Keratinocyte (primary cell): ENCODE measurements at regions not wholly inside any gene's neighbourhood (a gene's known extent, or its start where the extent isn't known, plus 50 kb on each side); places are given as distances from the start of the nearest gene placed in this dataset.

ENCODE experiments used
- DNase-seq: peaks from one replicate; pipeline ENCODE4 v3.0.0-alpha.2; 2011; ENCODE audit warnings: low read depth, missing footprints, low spot score
- FAIRE-seq: peaks from 2 replicates; lab custom pipeline; 2011; peaks lifted over from hg19 to GRCh38; lab: Jason Lieb, UNC
- H2AFZ ChIP-seq: 2 replicates; pipeline ENCODE4 v1.6.0; 2012; ENCODE audit warnings: low read length, control low read depth, inconsistent platforms; ENCODE audit not compliant: control insufficient read depth
- H3K27ac ChIP-seq: 2 replicates; pipeline ENCODE4 v1.5.1; 2011; ENCODE audit warnings: low read length; ENCODE audit not compliant: control insufficient read depth, insufficient read depth
- H3K27me3 ChIP-seq: 3 replicates; pipeline ENCODE4 v1.6.0; 2011; ENCODE audit warnings: low read length; ENCODE audit not compliant: control insufficient read depth, insufficient read depth; ENCODE audit errors: extremely low read depth
- H3K36me3 ChIP-seq, 2 experiments: 2 replicates in 1 of 2; 3 replicates in 1 of 2; pipeline ENCODE4 v1.5.1; 2011; ENCODE audit warnings: low read length in 2 of 2, mild to moderate bottlenecking in 1 of 2; ENCODE audit not compliant: control insufficient read depth in 2 of 2, insufficient read depth in 2 of 2; ENCODE audit errors: extremely low read depth in 1 of 2
- H3K4me1 ChIP-seq: 3 replicates; pipeline ENCODE4 v1.5.1; 2011; ENCODE audit warnings: low read length; ENCODE audit not compliant: control insufficient read depth, insufficient read depth; ENCODE audit errors: extremely low read depth
- H3K4me2 ChIP-seq: 3 replicates; pipeline ENCODE4 v1.6.0; 2011; ENCODE audit warnings: low read depth, low read length; ENCODE audit not compliant: control insufficient read depth, insufficient read depth; ENCODE audit errors: extremely low read depth
- H3K4me3 ChIP-seq, 3 experiments: fragments of 200-600 bp in 1 of 3; sonication (generic) in 1 of 3; 2 replicates in 2 of 3; 3 replicates in 1 of 3; pipeline ENCODE4 v1.5.1; 2011 to 2016; ENCODE audit warnings: low read length in 3 of 3, mild to moderate bottlenecking in 3 of 3, control low read depth in 2 of 3, inconsistent platforms in 1 of 3, low read depth in 1 of 3, mixed read lengths in 1 of 3, mixed run types in 1 of 3, moderate library complexity in 1 of 3; ENCODE audit not compliant: control insufficient read depth in 2 of 3, insufficient read depth in 2 of 3; ENCODE audit errors: extremely low read depth in 1 of 3
- H3K79me2 ChIP-seq: 2 replicates; pipeline ENCODE4 v1.6.0; 2012; ENCODE audit warnings: low read length; ENCODE audit not compliant: control insufficient read depth, insufficient read depth
- H3K9ac ChIP-seq: 3 replicates; pipeline ENCODE4 v1.6.0; 2011; ENCODE audit warnings: low read length; ENCODE audit not compliant: control insufficient read depth, insufficient read depth; ENCODE audit errors: extremely low read depth
- H3K9me1 ChIP-seq: 3 replicates; pipeline ENCODE4 v1.6.0; 2011; ENCODE audit warnings: low read length; ENCODE audit not compliant: control insufficient read depth, insufficient read depth; ENCODE audit errors: extremely low read depth
- H3K9me3 ChIP-seq: 2 replicates; pipeline ENCODE4 v1.5.1; 2012; ENCODE audit warnings: low read depth, low read length; ENCODE audit not compliant: control insufficient read depth
- H4K20me1 ChIP-seq: 3 replicates; pipeline ENCODE4 v1.6.0; 2011; ENCODE audit warnings: low read length; ENCODE audit not compliant: control insufficient read depth, insufficient read depth; ENCODE audit errors: extremely low read depth
- EZH2 ChIP-seq: IDR thresholded peaks from one replicate; pipeline ENCODE4 v1.6.1; 2012; ENCODE audit warnings: inconsistent platforms, mild to moderate bottlenecking, low read length, moderate library complexity
- dilution Hi-C: fragments of 300-500 bp; cut with MboI; formaldehyde crosslinking; loops from one replicate; pipeline ENCODE4 v1.7.0; 2020; ENCODE audit warnings: low sequenced_read_pairs; ENCODE audit not compliant: extremely low pct_ligation_motif_present
- TF ChIP-seq, protein P1 (sequence below), 3 experiments: IDR thresholded peaks in 1 of 3; conservative IDR thresholded peaks in 1 of 3; optimal IDR thresholded peaks in 1 of 3; 2 replicates in 2 of 3; 3 replicates in 1 of 3; pipeline versions ENCODE3 to v1.5.1; 2011; ENCODE audit warnings: low read length in 3 of 3, mild to moderate bottlenecking in 3 of 3, moderate library complexity in 2 of 3, control low read depth in 1 of 3, inconsistent platforms in 1 of 3; ENCODE audit not compliant: insufficient read depth in 2 of 3; ENCODE audit errors: extremely low read depth in 1 of 3

DNA sequence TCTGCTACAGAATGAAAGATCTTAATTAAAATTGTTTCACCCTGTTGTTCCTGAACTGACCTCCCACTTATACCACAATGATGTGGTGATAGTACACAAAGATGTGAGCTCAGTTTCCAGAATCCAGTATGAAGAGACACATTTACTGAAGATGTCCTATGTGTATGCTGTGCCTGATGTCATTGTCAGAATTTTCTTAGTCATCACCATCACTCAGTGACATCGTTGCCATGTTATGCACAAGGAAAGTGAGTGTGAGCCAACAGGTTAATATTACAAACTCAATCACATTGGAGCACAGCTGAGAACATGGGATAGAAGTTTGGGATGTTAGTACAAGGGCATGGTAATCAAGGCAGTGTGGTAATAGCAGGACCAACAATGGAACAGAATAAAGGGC is 199.7 kb upstream of the CHRNA7 start:
- Histone ChIP-seq H3K4me2 (no peak overlapping the region), H3K4me1 (no peaks in the 10 kb centered on the region), H3K9ac (no peak overlapping the region), H3K27me3 (no peaks in the 10 kb centered on the region), H3K9me3 (no peaks in the 10 kb centered on the region), H4K20me1 (no peaks in the 10 kb centered on the region), H3K79me2 (no peaks in the 10 kb centered on the region), H3K4me3 (no peak overlapping the region), H3K27ac (no peak overlapping the region), H3K9me1 (no peaks in the 10 kb centered on the region), H3K36me3 (no peaks in the 10 kb centered on the region), H2AFZ (no peak overlapping the region)
- FAIRE-seq (no peak), DNase-seq (no peak)
- TF ChIP-seq, protein P1, sequence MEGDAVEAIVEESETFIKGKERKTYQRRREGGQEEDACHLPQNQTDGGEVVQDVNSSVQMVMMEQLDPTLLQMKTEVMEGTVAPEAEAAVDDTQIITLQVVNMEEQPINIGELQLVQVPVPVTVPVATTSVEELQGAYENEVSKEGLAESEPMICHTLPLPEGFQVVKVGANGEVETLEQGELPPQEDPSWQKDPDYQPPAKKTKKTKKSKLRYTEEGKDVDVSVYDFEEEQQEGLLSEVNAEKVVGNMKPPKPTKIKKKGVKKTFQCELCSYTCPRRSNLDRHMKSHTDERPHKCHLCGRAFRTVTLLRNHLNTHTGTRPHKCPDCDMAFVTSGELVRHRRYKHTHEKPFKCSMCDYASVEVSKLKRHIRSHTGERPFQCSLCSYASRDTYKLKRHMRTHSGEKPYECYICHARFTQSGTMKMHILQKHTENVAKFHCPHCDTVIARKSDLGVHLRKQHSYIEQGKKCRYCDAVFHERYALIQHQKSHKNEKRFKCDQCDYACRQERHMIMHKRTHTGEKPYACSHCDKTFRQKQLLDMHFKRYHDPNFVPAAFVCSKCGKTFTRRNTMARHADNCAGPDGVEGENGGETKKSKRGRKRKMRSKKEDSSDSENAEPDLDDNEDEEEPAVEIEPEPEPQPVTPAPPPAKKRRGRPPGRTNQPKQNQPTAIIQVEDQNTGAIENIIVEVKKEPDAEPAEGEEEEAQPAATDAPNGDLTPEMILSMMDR (optimal IDR thresholded peaks at IDR 0.05 in 1 of 3, IDR thresholded peaks at IDR 0.05 in 1 of 3, conservative IDR thresholded peaks at IDR 0.05 in 1 of 3; ENCODE audit: extremely low read depth in 1 of 3, insufficient read depth in 2 of 3, low read length in 3 of 3): no peak
- TF ChIP-seq EZH2: no peak
- dilution Hi-C loops: no loop called here

DNA sequence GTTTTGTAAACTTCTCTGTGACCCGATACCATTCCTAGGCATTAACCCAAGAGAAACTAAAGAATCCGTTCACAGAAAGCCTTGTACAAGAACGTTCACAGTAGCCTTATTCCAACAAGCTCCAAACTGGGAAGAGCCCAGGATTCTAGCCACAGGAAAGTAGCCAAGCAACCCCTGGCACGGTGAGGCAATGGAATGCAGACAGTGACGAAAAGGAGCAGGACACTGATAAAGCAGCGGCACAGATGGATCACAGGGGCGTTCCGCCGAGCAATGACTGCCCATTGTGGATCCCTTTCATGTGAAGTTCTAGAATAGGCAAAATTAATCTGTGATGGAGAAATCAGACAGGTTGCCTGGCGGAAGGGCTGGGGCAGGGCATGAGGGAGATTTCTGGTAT is 198.7 kb upstream of the CHRNA7 start:
- FAIRE-seq (no peak), DNase-seq (no peak)
- Histone ChIP-seq H3K9me3 (no peaks in the 10 kb centered on the region), H2AFZ (no peak overlapping the region), H3K9me1 (no peaks in the 10 kb centered on the region), H3K27ac (no peak overlapping the region), H3K9ac (no peak overlapping the region), H3K4me2 (no peak overlapping the region), H3K79me2 (no peaks in the 10 kb centered on the region), H3K36me3 (no peaks in the 10 kb centered on the region), H3K4me1 (no peaks in the 10 kb centered on the region), H4K20me1 (no peaks in the 10 kb centered on the region), H3K27me3 (no peaks in the 10 kb centered on the region), H3K4me3 (no peak overlapping the region)
- TF ChIP-seq, protein P1 (optimal IDR thresholded peaks at IDR 0.05 in 1 of 3, IDR thresholded peaks at IDR 0.05 in 1 of 3, conservative IDR thresholded peaks at IDR 0.05 in 1 of 3; ENCODE audit: extremely low read depth in 1 of 3, insufficient read depth in 2 of 3, low read length in 3 of 3): no peak
- TF ChIP-seq EZH2: no peak
- dilution Hi-C loops: no loop called here
